ENCODE measurements at regions not wholly inside any gene's neighbourhood (a gene's known extent, or its start where the extent isn't known, plus 50 kb on each side); places are given as distances from the start of the nearest gene placed in this dataset.
A peak's percentile ranks its signal among the peaks of the same experiment; 100 is the strongest.

DNA sequence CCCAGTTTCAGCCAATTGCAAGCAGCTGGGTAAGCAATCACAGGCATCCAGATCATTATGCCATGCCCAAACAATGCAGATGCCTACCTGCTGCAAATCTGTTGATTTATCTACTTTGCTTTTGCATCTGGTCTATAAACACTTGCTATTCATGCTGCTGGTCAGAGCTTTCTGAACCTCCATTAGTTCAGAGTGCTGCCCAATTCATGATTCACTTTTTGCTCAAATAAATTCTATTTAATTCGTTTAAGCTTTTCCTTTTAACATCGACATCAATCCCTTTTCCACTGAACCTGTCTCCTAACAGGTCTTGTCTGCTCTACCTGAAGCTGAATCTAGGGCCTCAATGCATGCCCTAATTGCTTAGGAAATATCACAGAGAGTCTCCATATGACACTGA lies 99.4 kb upstream of the C1orf87 start:
- ATAC-seq (no peak), DNase-seq (ENCODE audit: low spot score) (no peak)
- intact Hi-C loops (cut with DNase I): no loop called here

DNA sequence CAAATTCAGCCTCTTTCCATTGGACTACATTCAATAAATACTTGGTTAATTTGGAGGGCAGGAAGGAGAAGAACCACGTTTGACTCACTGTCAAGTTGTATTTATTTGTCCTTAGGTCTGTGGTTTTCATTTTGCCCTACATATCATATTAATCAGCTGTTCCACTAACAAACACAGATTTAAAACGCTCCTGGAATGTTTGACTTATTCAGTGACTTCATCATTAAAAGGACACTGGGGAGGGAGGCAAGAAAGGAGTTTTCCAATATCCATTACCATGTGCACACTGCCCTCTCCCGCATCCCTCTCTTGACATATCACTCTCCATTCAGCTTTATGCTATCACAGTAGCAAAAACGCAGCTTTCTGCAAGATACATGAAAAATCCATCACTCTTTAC lies 98.2 kb upstream of the C1orf87 start:
- no peak for DNase-seq (ENCODE audit: low spot score)
- ATAC-seq: no peak
- intact Hi-C loops (cut with DNase I): no loop called here

DNA sequence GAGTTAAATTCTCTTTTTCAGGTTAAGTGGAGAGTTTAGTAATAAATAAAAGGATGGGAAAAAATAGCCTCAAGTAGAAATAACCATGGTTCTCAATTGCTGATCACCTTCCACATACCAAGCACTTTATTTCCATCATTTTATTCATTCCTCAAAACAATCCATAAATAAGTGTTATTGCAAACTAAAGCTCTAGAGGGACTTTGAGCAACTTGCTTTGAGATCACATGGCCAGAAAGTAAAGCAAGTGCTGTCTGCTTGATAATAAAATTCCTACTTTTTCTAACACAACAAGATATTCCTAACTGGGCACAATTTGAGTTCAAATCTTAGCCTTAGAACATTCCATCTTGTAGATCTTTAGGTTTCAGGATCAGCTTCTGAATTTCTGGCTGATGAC lies 97.1 kb upstream of the C1orf87 start:
- no peak for DNase-seq (ENCODE audit: low spot score)
- intact Hi-C loops (cut with DNase I): no loop called here
- no peak for ATAC-seq

DNA sequence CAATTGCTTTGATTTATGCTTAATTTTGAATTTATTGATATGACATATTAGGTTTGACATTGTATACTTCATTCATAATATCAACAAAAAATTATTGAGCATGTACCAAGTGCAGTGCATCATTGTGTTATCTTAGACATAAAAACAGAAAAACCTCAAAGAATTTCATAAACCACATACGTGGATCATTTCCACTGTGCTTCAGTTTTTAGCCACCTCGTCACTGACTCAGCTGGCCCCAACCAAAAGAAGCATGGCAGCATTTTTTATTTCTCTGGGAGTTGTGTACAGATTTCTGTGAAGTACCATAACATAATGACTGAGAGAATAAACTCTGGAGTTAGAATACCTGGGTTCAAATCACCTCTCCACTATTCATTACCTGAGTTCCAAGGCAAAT lies 95.6 kb upstream of the C1orf87 start:
- intact Hi-C loops (cut with DNase I): no loop called here
- no peak for ATAC-seq
- DNase-seq (ENCODE audit: low spot score): no peak

DNA sequence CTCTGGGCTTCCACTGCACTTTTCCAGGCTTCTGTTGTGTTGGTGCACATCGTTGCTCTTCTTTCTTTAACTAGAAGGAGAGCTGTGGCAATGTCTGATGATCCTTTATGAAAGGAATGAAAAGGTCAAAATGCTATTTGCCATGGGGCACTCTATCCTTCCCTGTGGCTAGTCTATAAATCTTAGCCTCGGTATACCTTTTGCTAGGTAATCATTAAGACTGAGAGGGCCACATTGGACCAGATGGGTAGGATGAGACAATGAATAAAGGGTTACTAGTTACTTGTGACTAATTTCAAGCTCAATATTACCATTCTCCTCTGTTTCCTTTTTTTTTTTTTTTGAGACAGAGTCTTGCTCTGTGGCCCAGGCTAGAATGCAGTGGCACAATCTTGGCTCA lies 89.4 kb upstream of the C1orf87 start:
- no peak for ATAC-seq

DNA sequence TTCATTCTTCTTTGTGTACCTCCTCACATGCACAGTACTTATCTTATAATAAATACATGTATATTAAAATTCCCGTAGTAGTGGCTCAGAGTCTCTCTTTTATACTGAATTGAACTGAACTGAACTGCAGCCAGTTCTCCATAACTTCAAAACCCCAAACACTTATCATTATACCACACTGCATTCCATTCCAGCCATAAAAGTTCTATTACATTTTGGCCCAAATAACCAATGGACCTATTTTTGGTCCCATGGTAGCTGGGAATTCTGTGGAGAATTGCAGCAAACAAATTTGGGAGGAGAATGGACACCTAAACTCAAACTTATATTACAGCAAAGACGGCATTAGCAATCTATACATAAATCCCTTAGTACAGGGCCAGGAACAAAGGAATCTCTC lies 86.6 kb upstream of the C1orf87 start:
- intact Hi-C loops (cut with DNase I): no loop called here
- ATAC-seq (no peak), DNase-seq (ENCODE audit: low spot score) (no peak)

More for the DNA sequence above, 89.4 kb upstream of the C1orf87 start:
- DNase-seq (ENCODE audit: low spot score): no peak
- intact Hi-C loops (cut with DNase I): no loop called here

DNA sequence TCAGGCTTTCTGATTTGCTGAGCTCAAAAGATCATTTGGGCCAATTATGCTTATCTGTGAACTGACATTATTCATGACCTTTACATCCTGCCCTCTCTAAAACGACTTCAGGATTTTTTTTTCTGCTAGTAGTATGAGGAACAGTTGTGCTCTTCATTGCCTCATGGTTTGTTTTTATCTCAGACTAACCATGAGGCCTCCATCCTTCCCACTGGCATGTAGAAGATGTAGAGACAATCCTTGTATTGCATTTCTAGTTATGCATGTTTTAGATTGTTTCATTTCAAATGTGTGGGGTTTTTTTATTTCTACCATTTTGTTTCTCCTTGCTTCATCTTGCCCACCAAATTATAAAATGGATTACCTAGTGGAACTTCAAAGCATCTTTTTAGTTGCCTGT lies 82.8 kb upstream of the C1orf87 start:
- no peak for ATAC-seq
- no peak for DNase-seq (ENCODE audit: low spot score)
- intact Hi-C loops (cut with DNase I): no loop called here

DNA sequence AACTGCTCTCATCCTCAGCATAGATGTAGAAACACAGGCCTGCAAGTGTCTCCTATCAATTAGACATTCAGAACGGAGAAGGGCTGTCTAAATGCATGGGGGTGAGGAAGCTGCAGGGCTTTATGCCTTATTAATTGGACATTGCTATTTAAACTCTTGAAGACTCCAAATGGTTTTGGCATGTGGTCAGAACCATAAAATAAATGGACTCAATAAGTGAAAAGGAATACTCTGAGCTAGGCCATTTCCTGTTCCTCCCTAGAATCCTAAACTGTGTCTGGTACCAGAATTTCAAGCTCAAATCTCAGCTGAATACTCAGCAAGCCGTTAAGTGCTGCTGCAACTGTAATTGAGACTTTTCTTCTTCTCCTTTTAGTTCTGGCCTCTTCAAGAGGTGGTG lies 80.4 kb upstream of the C1orf87 start:
- ATAC-seq (no peak), DNase-seq (ENCODE audit: low spot score) (no peak)
- intact Hi-C loops (cut with DNase I): no loop called here

DNA sequence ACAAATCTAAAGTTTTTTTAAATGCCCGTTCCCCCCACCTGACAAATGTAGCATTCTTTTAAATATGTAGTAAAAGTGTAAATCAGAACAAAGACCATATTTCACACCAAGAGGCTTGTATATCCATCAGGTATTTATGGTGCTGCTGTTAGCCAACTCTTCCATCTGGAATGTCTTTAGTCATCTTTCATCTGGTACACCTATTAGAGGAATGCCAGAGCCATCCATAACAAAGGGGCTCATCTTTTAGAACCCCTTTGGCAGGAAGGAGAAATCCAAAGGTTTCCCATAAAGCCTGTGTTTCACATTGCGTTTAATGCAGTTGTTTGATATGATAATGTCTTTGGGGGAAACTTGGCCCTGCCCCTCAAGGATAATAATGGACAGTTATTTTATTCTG lies 79.3 kb upstream of the C1orf87 start:
- ATAC-seq: no peak
- DNase-seq (ENCODE audit: low spot score): no peak
- intact Hi-C loops (cut with DNase I): no loop called here

DNA sequence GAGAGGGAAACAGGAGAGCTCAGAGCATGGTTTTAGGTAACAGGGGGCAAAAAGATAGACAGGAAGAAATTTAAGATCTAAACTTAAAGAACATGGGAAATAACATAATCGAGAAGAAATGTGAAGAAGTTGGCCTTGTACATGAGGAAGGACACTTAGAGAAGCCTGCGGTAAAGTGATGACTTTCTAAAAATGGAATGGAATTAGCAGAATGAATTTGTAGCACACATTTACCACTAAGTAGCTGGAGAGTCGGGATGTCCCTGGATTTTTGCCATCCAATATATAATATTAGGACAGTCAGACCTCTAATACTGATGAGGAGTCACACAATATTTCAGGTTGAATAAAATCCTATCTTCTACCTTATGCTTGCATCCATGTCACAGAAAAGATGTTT lies 77.7 kb upstream of the C1orf87 start:
- DNase-seq (ENCODE audit: low spot score) (no peak), ATAC-seq (no peak)
- intact Hi-C loops (cut with DNase I): no loop called here

DNA sequence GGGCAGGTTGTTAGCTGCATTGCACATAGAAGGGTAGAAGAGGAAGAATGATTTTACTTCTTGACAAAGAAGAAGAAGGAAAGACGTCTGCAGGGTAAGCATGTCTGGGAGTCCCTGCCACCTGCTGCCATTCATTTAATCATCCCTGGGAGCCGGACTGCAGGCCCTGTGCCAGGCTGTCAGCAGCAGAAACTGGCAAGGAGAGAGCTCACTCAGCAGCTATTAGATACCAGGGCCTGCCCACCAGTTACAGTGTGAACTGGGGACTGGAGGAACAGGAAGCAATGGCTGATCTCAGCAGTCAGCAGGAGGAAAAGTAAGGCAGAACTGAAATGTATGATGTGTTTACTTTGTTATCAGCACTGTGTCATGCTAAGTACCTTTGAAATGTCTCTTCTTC lies 75.7 kb upstream of the C1orf87 start:
- intact Hi-C loops (cut with DNase I): no loop called here
- peak; percentile 75 for ATAC-seq
- DNase-seq (ENCODE audit: low spot score): no peak

DNA sequence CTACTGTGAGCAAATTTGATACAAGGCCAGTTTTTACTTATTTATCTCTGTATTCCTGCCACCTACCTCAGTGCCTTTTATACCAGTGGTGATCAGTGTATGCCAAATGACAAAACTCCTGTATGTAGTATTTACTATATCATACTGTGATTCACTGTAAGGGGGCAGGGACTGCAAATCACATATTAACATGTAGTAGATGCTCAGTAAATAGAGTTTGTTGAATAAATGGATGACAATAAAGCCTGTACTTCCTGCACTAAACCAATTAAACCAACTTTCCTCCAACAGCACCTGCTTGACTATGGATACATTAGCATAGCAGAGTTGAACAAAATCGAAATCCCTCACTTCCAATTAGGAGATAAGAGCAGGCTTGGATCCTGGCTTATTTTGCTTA lies 73.3 kb upstream of the C1orf87 start:
- intact Hi-C loops (cut with DNase I): no loop called here
- DNase-seq (ENCODE audit: low spot score) (no peak), ATAC-seq (no peak)

DNA sequence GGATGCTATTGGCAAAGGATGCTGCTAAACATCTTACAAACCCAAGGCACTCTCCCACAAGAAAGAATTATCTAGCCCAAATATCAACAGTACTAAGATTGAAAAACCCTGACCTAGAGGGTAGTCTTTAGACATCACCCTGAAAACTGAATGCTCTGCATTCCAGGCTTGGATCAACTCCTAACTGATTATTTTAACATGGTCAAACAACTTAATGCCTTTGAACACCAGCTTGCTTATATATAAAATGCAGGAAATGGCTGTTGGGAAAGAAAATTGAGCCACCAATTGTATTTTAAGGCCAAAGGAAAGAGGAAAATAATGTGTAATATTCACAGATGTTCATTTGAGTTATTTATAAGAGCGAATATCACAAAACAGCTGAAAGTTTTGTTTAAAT lies 72.2 kb upstream of the C1orf87 start:
- no peak for DNase-seq (ENCODE audit: low spot score)
- no peak for ATAC-seq
- intact Hi-C loops (cut with DNase I): no loop called here

DNA sequence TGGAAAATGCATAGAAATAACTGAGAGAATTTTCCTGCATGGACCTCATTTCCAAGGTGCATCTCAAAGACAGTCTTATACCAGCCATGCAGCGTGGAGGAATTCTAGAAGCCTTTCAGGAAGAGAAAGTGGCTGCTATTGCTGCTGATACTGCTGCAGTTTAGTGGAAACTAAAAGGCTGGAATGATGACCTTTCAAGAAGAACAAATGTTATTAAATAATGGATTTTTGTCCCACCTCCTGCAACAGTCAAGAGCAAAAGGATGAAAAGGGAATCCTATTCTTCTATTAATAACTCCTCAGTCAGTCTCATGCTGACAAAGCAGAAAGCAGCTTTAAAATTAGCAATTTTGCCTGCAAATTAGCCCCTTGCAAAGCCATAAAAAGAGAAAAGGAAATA lies 68.2 kb upstream of the C1orf87 start:
- no peak for DNase-seq (ENCODE audit: low spot score)
- intact Hi-C loops (cut with DNase I): no loop called here
- no peak for ATAC-seq

DNA sequence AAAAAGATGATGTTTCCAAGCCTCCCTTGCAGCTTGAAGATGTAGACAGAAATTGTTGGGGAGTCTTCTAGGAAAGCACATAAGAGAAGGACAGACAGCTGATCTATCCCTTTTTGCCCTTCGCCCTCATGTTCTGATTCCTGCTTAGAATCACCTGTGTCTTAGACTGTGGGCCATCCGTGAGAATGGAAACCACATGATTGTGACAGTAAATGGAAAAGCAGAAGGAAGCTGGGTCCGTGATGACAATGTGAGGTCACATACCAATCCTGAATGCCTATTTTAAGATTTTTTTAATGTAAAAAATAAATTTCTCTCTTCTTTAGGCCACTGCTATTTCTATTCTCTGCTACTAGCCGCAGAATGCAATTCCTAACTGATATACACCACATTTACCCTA lies 67.7 kb upstream of the C1orf87 start:
- ATAC-seq (no peak), DNase-seq (ENCODE audit: low spot score) (no peak)
- intact Hi-C loops (cut with DNase I): no loop called here

DNA sequence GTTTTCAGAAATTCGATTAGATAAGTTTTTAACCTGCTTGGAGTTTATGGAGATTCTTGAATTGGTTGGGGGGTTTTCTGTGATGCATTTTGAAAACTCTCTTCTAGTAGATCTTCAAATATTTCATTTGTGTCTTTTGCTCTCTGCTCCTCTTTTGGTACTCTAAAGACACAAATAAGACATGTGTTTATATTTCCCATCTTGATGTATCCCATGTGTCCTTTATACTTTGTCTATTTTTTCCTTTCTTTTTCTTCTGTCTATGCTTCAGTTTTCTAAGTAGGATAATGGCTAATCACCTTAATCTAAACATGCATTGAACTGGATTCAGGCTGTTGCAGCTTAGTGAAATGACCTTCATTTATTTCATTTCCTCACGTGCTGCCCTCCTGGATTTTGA lies 63.8 kb upstream of the C1orf87 start:
- no peak for DNase-seq (ENCODE audit: low spot score)
- intact Hi-C loops (cut with DNase I): no loop called here
- no peak for ATAC-seq

DNA sequence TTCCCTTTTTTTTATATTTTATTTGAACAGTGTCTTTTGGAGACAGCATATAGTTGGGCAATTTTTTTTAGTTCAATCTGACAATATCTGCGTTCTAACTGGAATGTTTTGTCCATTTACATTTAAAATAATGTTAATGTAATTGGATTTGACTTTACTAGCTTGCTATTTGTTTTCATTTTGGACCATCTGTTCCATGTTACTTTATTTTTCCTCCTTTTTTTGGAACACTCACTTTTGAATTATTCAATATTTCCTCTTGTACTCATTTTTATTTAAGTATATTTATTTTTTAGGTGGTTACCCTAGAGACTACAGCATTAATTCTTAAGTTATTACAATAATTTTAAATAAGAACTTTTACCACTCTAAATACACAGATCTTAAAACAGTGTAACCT lies 62.8 kb upstream of the C1orf87 start:
- ATAC-seq (no peak), DNase-seq (ENCODE audit: low spot score) (no peak)
- intact Hi-C loops (cut with DNase I): no loop called here

DNA sequence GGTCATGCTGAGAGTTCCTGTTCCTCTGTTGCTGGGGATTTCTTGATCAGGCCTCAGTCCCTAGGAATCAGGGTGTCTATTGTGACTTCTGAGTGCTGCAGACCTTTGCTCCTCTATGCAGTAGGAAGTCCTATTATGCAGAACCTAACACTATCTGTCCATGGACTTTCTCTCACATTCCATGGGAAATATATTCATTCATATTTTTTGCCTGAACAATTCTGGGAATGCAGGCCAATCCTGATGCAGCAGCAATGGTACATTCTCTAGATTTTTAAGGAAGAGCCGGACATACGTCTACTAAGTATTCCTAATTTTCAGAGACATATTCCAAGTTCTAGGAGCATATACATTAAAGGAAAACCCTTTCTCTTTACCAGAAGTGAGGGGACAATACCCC lies 61.1 kb upstream of the C1orf87 start:
- no peak for DNase-seq (ENCODE audit: low spot score)
- ATAC-seq: no peak
- intact Hi-C loops (cut with DNase I): no loop called here

DNA sequence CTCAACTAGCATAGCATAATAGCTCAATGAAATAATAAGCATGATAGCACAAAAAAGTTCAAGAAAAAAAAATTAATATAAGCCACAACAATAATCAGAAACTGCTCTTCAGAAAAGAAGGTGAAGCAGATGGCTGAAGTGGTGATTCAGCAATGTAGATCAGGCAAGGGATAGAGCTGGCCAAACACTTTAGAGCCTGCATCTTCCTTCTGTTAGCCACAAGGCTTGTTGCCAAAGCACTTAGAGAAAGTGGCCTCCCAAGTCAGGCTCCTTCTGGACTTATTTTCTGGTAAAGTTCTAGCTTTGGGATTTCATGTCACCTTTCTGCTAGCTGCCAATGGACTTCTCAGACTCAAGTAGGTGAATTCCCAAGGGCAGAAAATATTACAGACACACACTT lies 60.3 kb upstream of the C1orf87 start:
- ATAC-seq: peak; percentile 78
- intact Hi-C loops (cut with DNase I): no loop called here
- DNase-seq (ENCODE audit: low spot score): no peak

DNA sequence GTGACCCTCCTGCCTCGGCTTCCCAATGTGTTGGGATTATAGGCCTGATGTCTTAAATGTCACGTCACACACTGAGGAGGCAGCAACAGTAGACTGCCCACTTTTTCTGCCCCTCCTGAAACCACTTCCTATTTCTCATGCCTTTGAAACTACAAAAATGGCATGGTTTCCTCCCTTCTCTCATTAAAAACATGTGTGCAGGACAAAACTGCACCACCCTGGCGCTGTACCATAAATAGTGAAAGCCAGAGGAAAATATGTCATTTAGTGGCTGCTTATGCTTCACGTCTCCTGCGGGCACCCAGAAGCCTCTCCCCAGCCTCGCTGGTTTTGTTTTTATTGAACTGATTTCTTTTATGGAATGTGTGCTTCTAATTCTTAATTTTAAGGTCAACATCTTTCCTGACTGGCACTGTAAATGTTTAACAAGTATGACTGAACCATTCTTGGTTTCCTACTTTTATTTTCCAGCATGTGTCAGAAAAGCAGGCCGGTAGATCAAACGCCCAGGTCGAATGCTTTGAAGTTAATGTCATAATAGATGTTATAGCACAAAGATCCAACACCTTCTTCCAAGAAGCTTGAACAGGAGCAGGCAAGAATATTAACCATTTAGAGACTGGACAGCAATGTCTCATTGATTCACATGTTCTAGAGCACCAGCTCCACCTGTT lies 59.6 kb upstream of the C1orf87 start:
- ATAC-seq (peak; percentile 50), DNase-seq (ENCODE audit: low spot score) (no peak)
- intact Hi-C loops (cut with DNase I): no loop called here

DNA sequence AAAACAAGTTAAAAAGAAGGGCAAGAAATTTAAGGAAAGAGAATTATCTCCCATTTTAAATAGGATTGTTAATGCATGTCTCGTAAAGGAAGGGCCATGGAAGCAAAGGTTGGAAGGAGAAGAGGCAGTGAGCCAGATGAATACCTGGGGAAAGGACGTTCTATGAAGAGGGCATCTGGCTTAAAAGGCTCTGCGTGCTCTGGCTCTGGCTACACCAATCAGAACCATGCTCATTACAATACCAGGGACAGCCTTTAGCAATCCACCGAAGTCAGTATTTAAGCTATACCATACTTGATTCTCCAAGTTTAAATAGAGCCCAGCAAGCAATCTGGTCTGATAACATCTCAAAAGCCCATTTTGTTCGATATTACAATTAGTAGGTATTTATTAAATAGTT lies 58.5 kb upstream of the C1orf87 start:
- intact Hi-C loops (cut with DNase I): no loop called here
- ATAC-seq (no peak), DNase-seq (ENCODE audit: low spot score) (no peak)

DNA sequence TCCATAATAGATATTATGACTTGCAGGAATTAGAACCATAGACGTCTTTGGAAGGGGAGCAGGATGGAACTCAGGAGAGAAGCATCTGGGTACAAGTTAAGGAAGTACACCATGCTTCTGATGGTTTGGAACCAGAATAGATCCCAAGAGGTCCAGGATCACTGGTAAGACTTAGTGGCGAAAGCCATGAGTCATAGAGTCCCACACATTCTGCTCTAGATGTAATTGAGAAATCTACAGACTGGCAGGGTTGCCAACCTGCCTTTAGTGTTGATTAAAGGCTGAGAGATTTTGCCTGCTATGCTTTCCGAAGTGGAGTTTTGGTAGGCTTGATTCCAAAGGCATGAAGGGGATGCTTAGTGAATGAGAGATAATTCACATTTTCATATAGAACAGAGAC lies 57.1 kb upstream of the C1orf87 start:
- DNase-seq (ENCODE audit: low spot score) (no peak), ATAC-seq (no peak)
- intact Hi-C loops (cut with DNase I): no loop called here

All from sciatic nerve (tissue), 2 donors.